Uterus (tissue), 2 donors: ENCODE measurements at regions not wholly inside any gene's neighbourhood (a gene's known extent, or its start where the extent isn't known, plus 50 kb on each side); places are given as distances from the start of the nearest gene placed in this dataset.

Source experiments
- POLR2A ChIP-seq, 2 donors: fragments of 450-650 bp; IDR thresholded peaks; one replicate each; pipeline ENCODE4 v1.6.1; 2016; ENCODE audit warnings: antibody characterized with exemption in 2 of 2, mild to moderate bottlenecking in 1 of 2, moderate library complexity in 1 of 2
- TF ChIP-seq, protein P1 (sequence below), 4 experiments: fragments of 200-600 bp in 2 of 4; fragments of 450-650 bp in 2 of 4; sonication (generic) in 2 of 4; IDR thresholded peaks; one replicate each; pipeline ENCODE4 v1.5.1; 2016 to 2019; ENCODE audit warnings: antibody characterized with exemption in 4 of 4, mild to moderate bottlenecking in 2 of 4, moderate library complexity in 1 of 4

DNA sequence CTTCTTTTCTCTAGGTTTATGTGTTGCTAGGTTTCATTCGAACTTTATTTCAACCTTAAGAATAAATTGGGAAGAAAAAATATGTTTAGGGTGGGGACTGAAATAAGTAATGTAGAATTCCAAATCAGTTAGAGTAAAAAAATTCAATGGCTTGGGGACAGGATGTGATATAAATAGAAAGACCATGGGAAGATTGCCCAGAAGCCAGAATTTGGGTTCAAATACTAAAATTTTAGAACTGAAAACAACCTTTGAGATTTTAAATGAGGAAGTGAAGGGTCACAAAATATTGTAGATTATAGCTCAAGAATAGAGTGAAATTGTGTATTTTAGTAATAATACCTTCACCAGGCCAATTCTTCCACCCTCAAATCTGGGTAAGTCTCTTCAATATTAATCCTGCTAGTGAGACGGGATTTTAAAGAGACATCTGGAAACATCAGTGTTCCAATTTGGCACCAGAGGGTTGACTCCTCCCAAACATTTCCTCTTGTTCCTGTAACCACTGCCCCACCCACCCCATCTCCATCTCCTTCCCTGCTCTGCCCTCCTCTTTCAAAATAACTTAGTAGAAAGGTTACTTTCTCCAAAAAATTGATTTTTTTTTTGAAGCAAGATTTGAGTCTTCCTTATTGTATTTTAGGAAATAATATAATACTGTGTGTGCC lies 51.3 kb upstream of the FAM3C start:
- TF ChIP-seq, protein P1, sequence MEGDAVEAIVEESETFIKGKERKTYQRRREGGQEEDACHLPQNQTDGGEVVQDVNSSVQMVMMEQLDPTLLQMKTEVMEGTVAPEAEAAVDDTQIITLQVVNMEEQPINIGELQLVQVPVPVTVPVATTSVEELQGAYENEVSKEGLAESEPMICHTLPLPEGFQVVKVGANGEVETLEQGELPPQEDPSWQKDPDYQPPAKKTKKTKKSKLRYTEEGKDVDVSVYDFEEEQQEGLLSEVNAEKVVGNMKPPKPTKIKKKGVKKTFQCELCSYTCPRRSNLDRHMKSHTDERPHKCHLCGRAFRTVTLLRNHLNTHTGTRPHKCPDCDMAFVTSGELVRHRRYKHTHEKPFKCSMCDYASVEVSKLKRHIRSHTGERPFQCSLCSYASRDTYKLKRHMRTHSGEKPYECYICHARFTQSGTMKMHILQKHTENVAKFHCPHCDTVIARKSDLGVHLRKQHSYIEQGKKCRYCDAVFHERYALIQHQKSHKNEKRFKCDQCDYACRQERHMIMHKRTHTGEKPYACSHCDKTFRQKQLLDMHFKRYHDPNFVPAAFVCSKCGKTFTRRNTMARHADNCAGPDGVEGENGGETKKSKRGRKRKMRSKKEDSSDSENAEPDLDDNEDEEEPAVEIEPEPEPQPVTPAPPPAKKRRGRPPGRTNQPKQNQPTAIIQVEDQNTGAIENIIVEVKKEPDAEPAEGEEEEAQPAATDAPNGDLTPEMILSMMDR (IDR thresholded peaks at IDR 0.05) = no peak
- TF ChIP-seq POLR2A (IDR thresholded peaks at IDR 0.05) = no peak
